HG03457 (cell line): ENCODE measurements at regions not wholly inside any gene's neighbourhood (a gene's known extent, or its start where the extent isn't known, plus 50 kb on each side); places are given as distances from the start of the nearest gene placed in this dataset.
"Not testable (repeated sequence)": the region's sequence is repeated elsewhere in the genome, so short reads cannot be mapped to it uniquely, and the experiment has no call there.

Source experiments
- ATAC-seq: cut with Tn5 transposase; IDR thresholded peaks from one replicate; pipeline ENCODE4 v1.9.1; 2021; ENCODE audit warnings: moderate number of reproducible peaks; ENCODE audit not compliant: unreplicated experiment

GRCh38 chr12:61188801-61189595 is 1071.2 kb upstream of the USP15 start:
- no peak for ATAC-seq

- ATAC-seq, result no peak
Observed at GRCh38 chr12:61213646-61214045, 1046.6 kb upstream of the USP15 start.

DNA sequence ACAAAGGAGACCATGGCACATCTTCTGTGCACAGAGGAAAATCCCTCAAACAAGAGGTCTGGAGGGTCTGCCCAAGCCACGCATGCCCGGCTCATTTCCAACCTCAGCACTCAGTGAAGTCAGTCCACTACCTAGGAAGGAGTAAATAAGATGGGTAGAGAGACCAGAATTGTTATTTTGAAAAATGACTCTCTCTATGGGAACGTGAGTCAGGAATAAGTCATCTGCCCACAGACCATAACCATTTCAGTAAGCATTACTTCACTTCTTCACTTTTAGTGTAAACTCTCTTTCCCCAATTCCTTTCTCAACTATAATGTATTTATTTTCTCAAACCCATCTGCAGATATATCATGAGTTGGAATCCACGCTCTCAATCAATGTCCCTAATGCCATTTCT is 1039.9 kb upstream of the USP15 start:
- no peak for ATAC-seq

DNA sequence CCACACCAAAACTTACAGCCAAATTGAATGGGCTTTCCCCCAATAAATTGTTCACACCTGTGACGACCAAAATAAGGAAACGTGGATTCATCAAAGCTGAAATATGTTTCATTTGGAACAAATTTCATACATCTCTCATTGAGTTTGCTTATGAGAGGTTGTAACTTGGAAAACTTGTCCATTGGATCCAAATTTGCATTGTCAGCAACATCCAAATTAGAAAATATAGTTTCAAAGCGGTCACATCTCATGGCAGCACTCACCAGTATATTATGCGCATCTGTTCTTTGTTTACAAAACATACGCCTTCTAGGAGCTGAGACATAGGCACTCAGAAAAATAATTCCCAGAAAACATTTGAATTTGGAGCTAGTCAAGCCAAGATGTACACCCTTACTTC is 1028.2 kb upstream of the USP15 start:
- no peak for ATAC-seq

DNA sequence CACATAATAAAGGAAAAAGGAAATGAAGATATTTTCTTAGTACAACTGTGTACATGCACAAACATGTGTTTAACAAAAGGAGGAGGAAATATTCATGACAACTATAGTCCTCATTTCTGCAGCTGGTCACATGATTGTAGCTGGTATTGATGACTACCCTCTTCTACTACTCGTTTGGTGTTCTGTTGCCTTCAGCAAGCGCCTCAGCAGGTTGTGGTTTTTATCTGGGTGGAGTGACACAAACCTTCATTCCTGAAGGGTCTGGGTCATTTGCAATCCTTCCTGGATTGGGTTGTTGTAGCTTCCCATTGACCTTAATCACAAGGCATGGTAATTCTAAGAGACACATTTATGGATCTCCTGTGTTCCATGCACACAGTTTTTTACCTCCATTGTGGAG is 1009.9 kb upstream of the USP15 start:
- no peak for ATAC-seq

DNA sequence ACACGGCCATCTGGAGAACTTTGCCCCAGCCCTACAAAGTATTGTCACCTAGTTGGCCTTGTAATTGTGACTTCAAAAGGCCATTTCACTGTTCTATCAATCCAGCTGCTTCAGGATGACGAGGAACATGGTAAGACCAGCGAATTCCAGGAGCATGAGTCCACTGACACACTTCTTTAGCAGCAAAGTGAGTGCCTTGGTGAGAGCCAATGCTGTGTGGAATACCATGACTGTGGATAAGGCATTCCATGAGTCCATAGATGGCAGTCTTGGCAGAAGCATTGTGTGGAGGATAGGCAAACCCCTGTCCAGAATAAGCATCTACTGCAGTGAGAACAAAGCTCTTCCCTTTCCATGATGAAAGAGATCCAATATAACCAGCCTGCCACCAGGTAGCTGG is 1009.1 kb upstream of the USP15 start:
- ATAC-seq, result no peak

DNA sequence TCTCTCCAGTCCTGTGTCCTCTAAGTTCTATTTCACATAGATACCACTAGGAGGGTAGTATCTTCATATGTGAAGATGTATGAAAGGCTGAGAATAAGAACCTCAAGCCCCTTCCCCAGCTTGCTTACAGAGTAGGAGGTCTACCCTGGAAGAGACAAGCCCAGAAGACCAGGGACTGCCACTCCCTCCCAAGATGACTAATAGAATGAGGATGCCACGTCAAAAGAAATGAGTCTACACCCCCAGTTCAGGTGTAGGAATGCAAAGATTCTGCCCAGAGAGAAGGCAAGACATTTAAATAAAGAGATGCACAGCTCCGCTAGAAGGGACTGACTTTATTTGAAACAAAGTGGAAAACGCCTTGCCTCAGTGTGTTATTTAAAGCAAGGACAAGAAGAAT is 1006.0 kb upstream of the USP15 start:
- ATAC-seq, result no peak

- ATAC-seq, result not testable (repeated sequence)
Observed at GRCh38 chr12:61264294-61264693, 995.9 kb upstream of the USP15 start.

DNA sequence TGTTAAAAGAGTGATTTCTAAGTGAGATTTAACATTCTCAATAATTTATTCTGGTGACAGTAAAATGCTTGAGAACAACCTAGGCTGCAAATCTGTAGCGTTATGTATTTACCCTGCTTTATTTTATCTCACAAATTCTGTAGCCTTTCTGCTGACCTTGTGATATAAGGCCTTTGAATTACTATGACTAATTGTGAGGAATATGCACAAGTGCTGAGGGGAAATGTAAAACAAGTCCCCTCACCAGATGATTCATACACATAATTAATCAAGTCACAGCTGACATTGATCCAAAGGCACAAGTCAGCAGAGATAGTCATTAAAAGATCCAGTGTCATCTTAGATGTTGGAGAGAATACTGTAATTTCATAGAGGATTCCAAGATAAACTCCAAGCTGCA is 992.7 kb upstream of the USP15 start:
- ATAC-seq, result no peak

DNA sequence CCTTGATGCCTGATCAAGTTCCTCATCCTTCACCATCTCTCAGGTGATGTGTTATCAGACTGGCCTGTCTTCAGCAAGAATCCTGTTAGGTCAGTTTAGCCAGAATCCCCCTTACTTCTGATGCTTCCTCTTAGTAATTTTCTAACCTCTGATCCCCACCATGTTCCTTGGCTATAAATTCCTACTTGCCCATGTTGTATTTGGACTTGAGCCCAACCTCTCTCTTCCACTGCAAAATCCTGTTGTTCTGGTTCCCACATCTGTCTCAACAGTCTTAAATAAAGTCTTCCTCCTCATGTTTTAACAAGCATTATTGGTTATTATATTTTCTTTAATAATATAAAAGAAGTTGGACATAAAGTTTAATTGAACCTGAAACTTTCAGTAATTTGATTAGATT is 987.8 kb upstream of the USP15 start:
- ATAC-seq, result no peak

DNA sequence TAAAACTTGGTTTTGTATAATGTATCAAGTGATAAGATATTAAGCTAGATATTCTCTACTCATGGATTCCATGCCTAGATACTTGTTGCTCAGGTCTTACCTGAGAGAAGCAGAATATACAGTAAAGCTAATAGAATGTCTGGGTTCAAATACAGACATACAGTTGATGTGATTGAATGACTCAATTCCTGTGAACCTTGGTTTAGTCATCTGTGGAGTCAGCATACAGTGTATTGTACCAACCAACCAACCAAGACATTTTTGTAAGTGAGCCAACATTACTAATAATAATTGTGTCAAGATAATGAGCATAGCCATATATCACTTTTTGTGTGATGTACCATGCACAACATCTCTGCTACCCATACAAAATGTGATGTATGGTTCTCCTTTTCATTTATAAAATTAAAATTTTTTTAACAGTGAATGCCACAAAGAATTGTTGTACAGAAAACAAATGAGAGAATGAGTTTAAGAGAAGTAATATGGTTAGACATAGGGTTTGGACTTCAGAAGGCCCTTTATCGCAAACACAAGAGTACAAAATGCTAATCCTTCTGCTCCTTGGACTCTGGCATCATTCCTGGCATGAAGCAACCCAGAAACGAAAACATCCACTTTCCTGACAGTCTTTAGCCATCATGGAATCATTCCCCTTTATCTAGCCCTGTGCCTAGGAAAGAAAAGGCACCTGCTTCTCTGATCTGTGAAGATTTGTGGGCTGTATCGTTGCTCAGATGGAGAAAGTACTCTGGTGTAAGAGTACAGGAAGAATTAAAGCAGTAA is 977.2 kb upstream of the USP15 start:
- no peak for ATAC-seq

GRCh38 chr12:61290473-61290872 is 969.7 kb upstream of the USP15 start:
- no peak for ATAC-seq

GRCh38 chr12:61291647-61292046 is 968.6 kb upstream of the USP15 start:
- ATAC-seq, result no peak

GRCh38 chr12:61294011-61294410 is 966.2 kb upstream of the USP15 start:
- not testable (repeated sequence) for ATAC-seq

DNA sequence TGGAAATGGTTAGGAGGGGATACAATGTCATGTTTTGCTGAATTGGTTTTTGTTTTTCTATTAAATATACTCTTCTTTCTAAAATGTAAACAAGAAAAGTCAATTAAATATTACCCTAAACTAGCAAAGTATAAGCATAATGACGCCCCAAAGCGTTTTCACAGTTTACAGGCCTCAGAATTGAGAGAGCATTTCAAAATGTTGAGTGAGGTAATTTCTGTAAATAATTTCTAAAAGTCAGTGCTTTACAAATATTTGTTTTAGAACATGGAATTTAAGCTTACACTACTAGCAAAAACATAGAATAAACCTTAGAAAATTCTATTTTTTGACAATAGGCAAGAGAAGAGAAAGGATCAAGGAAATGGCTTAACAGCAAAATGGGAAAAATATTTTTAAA is 958.4 kb upstream of the USP15 start:
- ATAC-seq, result no peak

GRCh38 chr12:61302282-61302681 is 957.9 kb upstream of the USP15 start:
- no peak for ATAC-seq

DNA sequence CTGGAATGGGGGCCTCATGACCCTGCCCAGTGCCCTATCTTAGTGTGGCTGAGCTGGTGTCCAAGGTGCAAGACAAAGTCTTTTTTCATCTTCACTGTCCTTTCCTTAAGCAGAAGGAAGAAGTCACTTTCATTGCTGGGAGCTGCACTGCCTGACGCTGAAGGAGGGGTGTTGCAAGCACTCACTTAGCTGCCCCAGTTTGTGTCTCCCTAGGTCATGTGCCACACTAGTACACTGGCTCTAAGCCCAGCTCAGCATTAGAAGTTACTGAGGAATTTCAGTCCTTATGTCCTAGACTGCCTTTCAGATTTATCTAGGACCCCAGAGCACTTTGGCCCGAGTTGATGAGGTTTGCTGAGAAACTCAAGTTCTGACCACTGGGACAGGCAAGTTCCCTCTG is 952.0 kb upstream of the USP15 start:
- no peak for ATAC-seq

GRCh38 chr12:61311413-61311812 is 948.8 kb upstream of the USP15 start:
- no peak for ATAC-seq

- ATAC-seq, result no peak
Observed at GRCh38 chr12:61348871-61349270, 911.3 kb upstream of the USP15 start.

DNA sequence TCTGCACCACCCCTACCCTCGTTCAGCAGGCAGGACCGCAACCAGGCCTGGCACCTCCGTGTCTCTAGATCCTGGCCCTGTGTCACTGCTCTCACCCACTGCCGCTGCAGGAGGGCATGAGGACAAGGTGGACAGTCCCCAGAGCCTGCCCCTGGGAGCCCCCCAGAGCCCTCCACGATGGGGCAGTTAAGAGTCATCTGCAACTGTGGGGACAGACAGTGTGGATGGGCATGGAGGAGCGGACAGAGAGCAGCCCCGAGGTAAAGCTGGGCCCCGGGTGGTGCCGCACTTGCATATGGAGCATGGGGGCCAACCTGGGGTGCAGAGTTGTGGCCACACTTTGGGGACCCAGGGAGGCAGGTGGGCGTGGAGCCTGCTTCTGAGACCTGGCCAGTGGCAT is 905.1 kb upstream of the USP15 start:
- no peak for ATAC-seq

GRCh38 chr12:61356485-61356884 is 903.7 kb upstream of the USP15 start:
- ATAC-seq, result no peak

- no peak for ATAC-seq
Observed at GRCh38 chr12:61357496-61357895, 902.7 kb upstream of the USP15 start.
